NCI-H526 treated with DMSO at 0.1 percent for 48 hours (cell line): ENCODE measurements at regions not wholly inside any gene's neighbourhood (a gene's known extent, or its start where the extent isn't known, plus 50 kb on each side); places are given as distances from the start of the nearest gene placed in this dataset.

Experiments
- DNase-seq: peaks from one replicate; lab custom pipeline; 2025; lab: John Stamatoyannopoulos, UW

- DNase-seq = no peak
These were observed 765.9 kb downstream of the TYW1 start for GRCh38 chr7:67762516-67762915.

- no peak for DNase-seq
These were observed 767.7 kb downstream of the TYW1 start for GRCh38 chr7:67764289-67764688.

GRCh38 chr7:67765481-67766175, 769.0 kb downstream of the TYW1 start:
- DNase-seq = no peak

- DNase-seq = no peak
These were observed 770.3 kb downstream of the TYW1 start for GRCh38 chr7:67766906-67767410.

- DNase-seq = no peak
These were observed 775.4 kb downstream of the TYW1 start for GRCh38 chr7:67771846-67772605.

GRCh38 chr7:67773081-67773480, 776.4 kb downstream of the TYW1 start:
- DNase-seq = no peak

- no peak for DNase-seq
These were observed 780.5 kb downstream of the TYW1 start for GRCh38 chr7:67777119-67777518.

GRCh38 chr7:67781841-67782240, 785.2 kb downstream of the TYW1 start:
- no peak for DNase-seq

GRCh38 chr7:67786021-67786420, 789.4 kb downstream of the TYW1 start:
- no peak for DNase-seq

GRCh38 chr7:67788669-67789068, 792.0 kb downstream of the TYW1 start:
- DNase-seq = no peak

- DNase-seq = no peak
These were observed 795.3 kb downstream of the TYW1 start for GRCh38 chr7:67791918-67792317.

GRCh38 chr7:67794544-67794943, 797.9 kb downstream of the TYW1 start:
- DNase-seq = no peak

- DNase-seq = no peak
These were observed 807.2 kb downstream of the TYW1 start for GRCh38 chr7:67803789-67804188.

- DNase-seq = no peak
These were observed 809.4 kb downstream of the TYW1 start for GRCh38 chr7:67805921-67806471.

- no peak for DNase-seq
These were observed 811.2 kb downstream of the TYW1 start for GRCh38 chr7:67807826-67808225.

GRCh38 chr7:67809586-67809985, 813.0 kb downstream of the TYW1 start:
- DNase-seq = no peak

GRCh38 chr7:67813621-67814292, 817.1 kb downstream of the TYW1 start:
- no peak for DNase-seq

- DNase-seq = no peak
These were observed 820.8 kb downstream of the TYW1 start for GRCh38 chr7:67817481-67817880.

- no peak for DNase-seq
These were observed 824.5 kb downstream of the TYW1 start for GRCh38 chr7:67821116-67821515.

GRCh38 chr7:67823345-67823744, 826.7 kb downstream of the TYW1 start:
- no peak for DNase-seq

GRCh38 chr7:67825356-67825755, 828.7 kb downstream of the TYW1 start:
- no peak for DNase-seq

GRCh38 chr7:67841896-67842295, 845.3 kb downstream of the TYW1 start:
- DNase-seq = no peak

- no peak for DNase-seq
These were observed 845.9 kb downstream of the TYW1 start for GRCh38 chr7:67842571-67842970.
